Upper lobe of left lung (tissue), 6 donors: ENCODE measurements at regions not wholly inside any gene's neighbourhood (a gene's known extent, or its start where the extent isn't known, plus 50 kb on each side); places are given as distances from the start of the nearest gene placed in this dataset.
A peak's percentile ranks its signal among the peaks of the same experiment; 100 is the strongest.

Source experiments
- ATAC-seq, 2 donors: fragments of 200-7000 bp; cut with Tn5 transposase; one replicate each; pipeline ENCODE4 v1.9.1; 2022; ENCODE audit warnings: mild to moderate bottlenecking in 2 of 2, moderate library complexity in 2 of 2; ENCODE audit not compliant: low FRiP score in 2 of 2
- DNase-seq, 2 donors: peaks; one replicate each; pipeline ENCODE4 v3.0.0-alpha.2; 2019 to 2020
- H3K27ac ChIP-seq, 4 donors: fragments of 200-600 bp; sonication (generic); one replicate each; pipeline ENCODE4 v1.5.1; 2016 to 2019
- H3K27me3 ChIP-seq, 4 donors: fragments of 200-600 bp; sonication (generic); one replicate each; pipeline ENCODE4 v1.5.1; 2017 to 2019
- H3K36me3 ChIP-seq, 4 donors: fragments of 200-600 bp; sonication (generic); one replicate each; pipeline ENCODE4 v1.5.1; 2016 to 2019
- H3K4me1 ChIP-seq, 4 donors: fragments of 200-600 bp; sonication (generic); one replicate each; pipeline ENCODE4 v1.5.1; 2018 to 2019
- H3K4me3 ChIP-seq, 4 donors: fragments of 200-600 bp; sonication (generic); one replicate each; pipeline ENCODE4 v1.5.1; 2017 to 2019; ENCODE audit warnings: mild to moderate bottlenecking in 2 of 4, moderate library complexity in 1 of 4
- H3K9me3 ChIP-seq, 4 donors: fragments of 200-600 bp; sonication (generic); one replicate each; pipeline ENCODE4 v1.5.1; 2018 to 2019
- CTCF ChIP-seq, 6 experiments: fragments of 450-650 bp in 4 of 6; fragments of 200-600 bp in 2 of 6; sonication (generic) in 2 of 6; IDR thresholded peaks; one replicate each; pipeline ENCODE4 v1.5.1; 2016 to 2019; ENCODE audit warnings: antibody characterized with exemption in 6 of 6
- EP300 ChIP-seq, 4 donors: sonication (generic); formaldehyde crosslinking; IDR thresholded peaks; one replicate each; pipeline ENCODE4 v1.5.1; 2017; ENCODE audit warnings: antibody characterized with exemption in 4 of 4, control low read depth in 2 of 4
- POLR2A ChIP-seq, 4 donors: fragments of 450-650 bp; IDR thresholded peaks; one replicate each; pipeline ENCODE4 v1.5.1; 2016 to 2017; ENCODE audit warnings: antibody characterized with exemption in 4 of 4, mild to moderate bottlenecking in 2 of 4
- POLR2AphosphoS5 ChIP-seq, 2 donors: sonication (generic); formaldehyde crosslinking; IDR thresholded peaks; one replicate each; pipeline ENCODE4 v1.5.1; 2017; ENCODE audit warnings: antibody characterized with exemption in 2 of 2
- WGBS, 2 donors: methylation state at CpG; one replicate each; pipeline ENCODE4 v1.1.5; 2017 to 2018; 5-methylcytosine and 5-hydroxymethylcytosine counted together
- donor health status: DM: no; HTN: no; CAD: no; lungs with moderate emphysema.
- donor health status: DM: no; HTN: yes; CAD: no; lungs with severe emphysema.

DNA sequence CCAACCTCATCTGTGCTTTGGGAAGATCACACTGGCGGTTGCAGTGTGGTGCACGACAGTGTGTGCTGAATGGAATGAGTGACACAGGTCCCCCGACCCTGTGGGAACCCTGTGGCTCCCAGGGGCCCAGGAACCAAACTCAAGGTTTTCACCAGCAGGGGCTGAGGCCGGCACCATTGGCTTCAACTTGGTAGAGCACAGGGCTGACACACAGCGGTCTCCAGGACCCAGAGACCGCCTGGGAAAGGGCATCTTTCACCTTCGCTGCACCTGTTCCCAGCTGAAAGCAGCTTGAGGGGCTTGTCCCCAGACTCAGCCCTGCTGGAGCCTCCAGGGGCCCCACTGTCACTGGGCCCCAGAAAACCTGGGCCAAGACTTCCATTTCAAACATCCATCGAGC, 59.0 kb upstream of the ODC1 start:
- no peaks in the 10 kb centered on the region for H3K36me3 ChIP-seq
- DNase-seq (peak in 1 of 2 donors; percentile 15), ATAC-seq (no peak)
- no peaks in the 10 kb centered on the region for H3K4me1 ChIP-seq
- TF ChIP-seq CTCF (IDR thresholded peaks at IDR 0.05), result no peak
- H3K4me3 ChIP-seq, result no peak overlapping the region
- H3K27ac ChIP-seq, result no peak overlapping the region
- no peaks in the 10 kb centered on the region for H3K27me3 ChIP-seq
- H3K9me3 ChIP-seq, result no peaks in the 10 kb centered on the region
- 84 to 94% methylated on average over 4 to 6 of the region's 8 CpGs for WGBS, 2 donors

- WGBS, 2 donors, result 88 to 93% methylated on average over 12 to 13 of the region's 13 CpGs
- H3K9me3 ChIP-seq, result no peaks in the 10 kb centered on the region
- H3K27ac ChIP-seq, result no peak overlapping the region
- no peaks in the 10 kb centered on the region for H3K27me3 ChIP-seq
- TF ChIP-seq CTCF (IDR thresholded peaks at IDR 0.05), result no peak
- ATAC-seq (no peak), DNase-seq (no peak)
- no peak overlapping the region for H3K4me3 ChIP-seq
- peaks cover 0 to 8% (median under 1%) of the 10 kb centered on the region in 4 donors for H3K4me1 ChIP-seq
- no peaks in the 10 kb centered on the region for H3K36me3 ChIP-seq
Observed at GRCh38 chr2:10504994-10505820, 57.1 kb upstream of the ODC1 start.

- WGBS, 2 donors, result 87 to 88% methylated on average over 14 to 16 of the region's 16 CpGs
- Histone ChIP-seq H3K27me3 (no peaks in the 10 kb centered on the region), H3K27ac (no peak overlapping the region), H3K4me3 (no peak overlapping the region), H3K9me3 (no peaks in the 10 kb centered on the region), H3K4me1 (peaks cover 0 to 15% (median 7%) of the 10 kb centered on the region in 4 donors), H3K36me3 (no peaks in the 10 kb centered on the region)
- ATAC-seq, result no peak
- no peak for TF ChIP-seq POLR2A (IDR thresholded peaks at IDR 0.05)
- no peak for TF ChIP-seq POLR2AphosphoS5 (IDR thresholded peaks at IDR 0.05)
- no peak for TF ChIP-seq CTCF (IDR thresholded peaks at IDR 0.05)
- no peak for TF ChIP-seq EP300 (IDR thresholded peaks at IDR 0.05)
- DNase-seq, result no peak
Observed at GRCh38 chr2:10504370-10504993, 56.4 kb upstream of the ODC1 start.

DNA sequence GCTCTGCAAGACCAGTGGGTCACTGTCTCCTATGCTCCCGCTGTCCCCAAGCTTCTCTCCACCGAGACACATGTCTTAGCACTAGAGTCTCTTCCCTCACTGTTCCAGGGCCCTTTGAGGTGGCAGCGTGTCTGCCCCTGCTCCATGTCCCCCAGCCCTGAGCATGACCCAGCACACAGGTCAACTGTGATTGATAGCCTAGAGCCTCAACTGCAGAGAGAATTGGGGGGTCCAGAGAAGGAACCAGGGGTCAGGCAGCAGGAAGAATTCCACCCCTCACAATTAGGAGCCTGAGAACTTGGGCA, 54.6 kb upstream of the ODC1 start:
- 83 to 92% methylated on average over 3 of the region's 3 CpGs for WGBS, 2 donors
- Histone ChIP-seq H3K27ac (no peak overlapping the region), H3K9me3 (no peaks in the 10 kb centered on the region), H3K27me3 (no peaks in the 10 kb centered on the region), H3K4me1 (peaks cover 0 to 20% (median 9%) of the 10 kb centered on the region in 4 donors), H3K4me3 (no peak overlapping the region), H3K36me3 (no peaks in the 10 kb centered on the region)
- no peak for ATAC-seq
- no peak for DNase-seq
- TF ChIP-seq EP300 (IDR thresholded peaks at IDR 0.05) (no peak), CTCF (IDR thresholded peaks at IDR 0.05) (no peak), POLR2AphosphoS5 (IDR thresholded peaks at IDR 0.05) (no peak), POLR2A (IDR thresholded peaks at IDR 0.05) (no peak)
